ENCODE measurements at regions not wholly inside any gene's neighbourhood (a gene's known extent, or its start where the extent isn't known, plus 50 kb on each side); places are given as distances from the start of the nearest gene placed in this dataset.

GRCh38 chr13:63693696-63694095, 2278.0 kb upstream of the PCDH20 start:
- TF ChIP-seq CTCF (IDR thresholded peaks at IDR 0.05): no peak
- TF ChIP-seq POLR2A (IDR thresholded peaks at IDR 0.05): no peak
